Trophoblast cell (in vitro differentiated cells and primary cell): ENCODE measurements at regions not wholly inside any gene's neighbourhood (a gene's known extent, or its start where the extent isn't known, plus 50 kb on each side); places are given as distances from the start of the nearest gene placed in this dataset.
A peak's percentile ranks its signal among the peaks of the same experiment; 100 is the strongest.

Experiments used
- DNase-seq, 2 donors: peaks; one replicate each; pipeline ENCODE4 v3.0.0-alpha.2; 2016
- H2AFZ ChIP-seq: 2 replicates; pipeline ENCODE4 v1.6.1; 2013; ENCODE audit warnings: low read length, moderate library complexity, mild to moderate bottlenecking; ENCODE audit not compliant: insufficient read depth, poor library complexity
- H2AK5ac ChIP-seq: 2 replicates; pipeline ENCODE4 v1.6.1; 2013; ENCODE audit warnings: mild to moderate bottlenecking, low read length
- H2BK120ac ChIP-seq: 2 replicates; pipeline ENCODE4 v1.6.1; 2013; ENCODE audit warnings: low read length, mild to moderate bottlenecking, moderate library complexity; ENCODE audit not compliant: insufficient read depth, poor library complexity
- H2BK12ac ChIP-seq: 2 replicates; pipeline ENCODE4 v1.6.1; 2013; ENCODE audit warnings: mild to moderate bottlenecking, low read length, moderate library complexity
- H2BK5ac ChIP-seq: 2 replicates; pipeline ENCODE4 v1.6.1; 2013; ENCODE audit warnings: low read length, low read depth, moderate library complexity, mild to moderate bottlenecking; ENCODE audit not compliant: poor library complexity
- H3K14ac ChIP-seq: 2 replicates; pipeline ENCODE4 v1.6.1; 2013; ENCODE audit warnings: mild to moderate bottlenecking, low read length
- H3K18ac ChIP-seq: 2 replicates; pipeline ENCODE4 v1.6.1; 2013; ENCODE audit warnings: mild to moderate bottlenecking, low read length
- H3K23ac ChIP-seq: 2 replicates; pipeline ENCODE4 v1.6.1; 2013; ENCODE audit warnings: low read length
- H3K27ac ChIP-seq: 2 replicates; pipeline ENCODE4 v1.5.1; 2013; ENCODE audit warnings: low read depth, mild to moderate bottlenecking, inconsistent platforms, low read length, moderate library complexity
- H3K27me3 ChIP-seq: 2 replicates; pipeline ENCODE4 v1.6.1; 2013; ENCODE audit warnings: inconsistent platforms, mild to moderate bottlenecking, low read length, moderate library complexity; ENCODE audit not compliant: insufficient read depth
- H3K36me3 ChIP-seq, 2 experiments: 1 replicate in 1 of 2; 2 replicates in 1 of 2; pipeline ENCODE4 v1.6.1; 2013; ENCODE audit warnings: low read length in 2 of 2, mild to moderate bottlenecking in 2 of 2, moderate library complexity in 1 of 2; ENCODE audit not compliant: insufficient read depth in 2 of 2, control insufficient read depth in 1 of 2
- H3K4ac ChIP-seq: 2 replicates; pipeline ENCODE4 v1.6.1; 2013; ENCODE audit warnings: low read depth, mild to moderate bottlenecking, low read length, moderate library complexity
- H3K4me1 ChIP-seq, 2 experiments: 1 replicate in 1 of 2; 2 replicates in 1 of 2; pipeline ENCODE4 v1.6.1; 2013; ENCODE audit warnings: low read length in 2 of 2, mild to moderate bottlenecking in 2 of 2, moderate library complexity in 1 of 2; ENCODE audit not compliant: insufficient read depth in 2 of 2, control insufficient read depth in 1 of 2
- H3K4me2 ChIP-seq: 2 replicates; pipeline ENCODE4 v1.6.1; 2013; ENCODE audit warnings: inconsistent platforms, mild to moderate bottlenecking, low read length, moderate library complexity
- H3K4me3 ChIP-seq: 2 replicates; pipeline ENCODE4 v1.5.1; 2013; ENCODE audit warnings: mild to moderate bottlenecking, low read depth, low read length, inconsistent platforms
- H3K79me1 ChIP-seq: one replicate; pipeline ENCODE4 v1.6.1; 2013; ENCODE audit warnings: low read length
- H3K79me2 ChIP-seq: 2 replicates; pipeline ENCODE4 v1.6.1; 2013; ENCODE audit warnings: low read length, mild to moderate bottlenecking; ENCODE audit not compliant: control insufficient read depth, insufficient read depth, poor library complexity
- H3K9ac ChIP-seq: 2 replicates; pipeline ENCODE4 v1.6.1; 2013; ENCODE audit warnings: mild to moderate bottlenecking, low read length
- H3K9me3 ChIP-seq: 2 replicates; pipeline ENCODE4 v1.6.1; 2013; ENCODE audit warnings: low read depth, mild to moderate bottlenecking, control low read depth, inconsistent platforms, low read length; ENCODE audit not compliant: insufficient read depth
- H4K12ac ChIP-seq: 2 replicates; pipeline ENCODE4 v1.6.1; 2013; ENCODE audit warnings: low read depth, mild to moderate bottlenecking, low read length, moderate library complexity
- H4K8ac ChIP-seq: 2 replicates; pipeline ENCODE4 v1.6.1; 2013; ENCODE audit warnings: low read depth, mild to moderate bottlenecking, low read length, moderate library complexity
- H4K91ac ChIP-seq: one replicate; pipeline ENCODE4 v1.6.1; 2013; ENCODE audit warnings: low read depth, mild to moderate bottlenecking, low read length, moderate library complexity
- WGBS: extraction: QIAGEN DNeasy Blood & Tissue Kit; methylation state at CpG from one replicate; pipeline ENCODE4 v1.1.7; 2013; ENCODE audit warnings: missing lambda C conversion rate; ENCODE audit not compliant: insufficient read length, insufficient coverage; ENCODE audit errors: extremely low coverage; 5-methylcytosine and 5-hydroxymethylcytosine counted together

- Histone ChIP-seq H2BK120ac (no peak overlapping the region), H3K36me3 (no peaks in the 10 kb centered on the region), H4K12ac (no peak overlapping the region)
Observed at GRCh38 chr13:50358231-50359040, 343.2 kb downstream of the KCNRG start.

GRCh38 chr13:50359041-50359367 is 343.8 kb downstream of the KCNRG start:
- H2BK120ac ChIP-seq: no peak overlapping the region
- H3K4me2 ChIP-seq: no peak overlapping the region
- H3K4me3 ChIP-seq: no peak overlapping the region
- H4K91ac ChIP-seq: no peak overlapping the region
- H2BK5ac ChIP-seq: no peak overlapping the region
- no peaks in the 10 kb centered on the region for H3K36me3 ChIP-seq
- no peaks in the 10 kb centered on the region for H3K79me1 ChIP-seq
- no peak overlapping the region for H2AFZ ChIP-seq
- H2BK12ac ChIP-seq: no peak overlapping the region
- no peak overlapping the region for H3K4ac ChIP-seq
- no peaks in the 10 kb centered on the region for H3K27me3 ChIP-seq
- H3K18ac ChIP-seq: no peak overlapping the region
- no peak overlapping the region for H3K14ac ChIP-seq
- no peaks in the 10 kb centered on the region for H3K79me2 ChIP-seq
- H4K12ac ChIP-seq: no peak overlapping the region
- H3K27ac ChIP-seq: no peak overlapping the region
- H3K9ac ChIP-seq: no peak overlapping the region
- DNase-seq: no peak
- no peak overlapping the region for H4K8ac ChIP-seq
- no peak overlapping the region for H2AK5ac ChIP-seq
- WGBS: no CpG with 5 or more reads among the region's 3 CpGs
- peaks cover 3% of the 10 kb centered on the region in 2 experiments for H3K4me1 ChIP-seq
- no peaks in the 10 kb centered on the region for H3K9me3 ChIP-seq
- H3K23ac ChIP-seq: no peak overlapping the region

More at GRCh38 chr13:50358231-50359040, 343.2 kb downstream of the KCNRG start:
- H3K14ac ChIP-seq: no peak overlapping the region
- no peak overlapping the region for H4K91ac ChIP-seq
- H3K4ac ChIP-seq: no peak overlapping the region
- no peak overlapping the region for H2AK5ac ChIP-seq
- H2AFZ ChIP-seq: no peak overlapping the region
- WGBS: no CpG with 5 or more reads among the region's 1 CpG
- no peak overlapping the region for H3K4me3 ChIP-seq
- H2BK12ac ChIP-seq: peak overlapping the region; percentile 15
- H3K27ac ChIP-seq: no peak overlapping the region
- no peaks in the 10 kb centered on the region for H3K27me3 ChIP-seq
- no peaks in the 10 kb centered on the region for H3K9me3 ChIP-seq
- H3K18ac ChIP-seq: no peak overlapping the region
- H2BK5ac ChIP-seq: no peak overlapping the region
- no peak for DNase-seq
- H3K4me1 ChIP-seq: peaks cover 3 to 5% of the 10 kb centered on the region in 2 experiments
- no peak overlapping the region for H3K4me2 ChIP-seq
- no peak overlapping the region for H3K9ac ChIP-seq
- H3K79me1 ChIP-seq: no peaks in the 10 kb centered on the region
- H3K23ac ChIP-seq: no peak overlapping the region
- H3K79me2 ChIP-seq: no peaks in the 10 kb centered on the region
- H4K8ac ChIP-seq: no peak overlapping the region

GRCh38 chr13:50359779-50360178 is 344.5 kb downstream of the KCNRG start:
- Histone ChIP-seq H3K9me3 (no peaks in the 10 kb centered on the region), H3K4me2 (no peak overlapping the region), H4K8ac (no peak overlapping the region), H3K18ac (no peak overlapping the region), H4K91ac (no peak overlapping the region), H3K79me2 (no peaks in the 10 kb centered on the region), H3K9ac (no peak overlapping the region), H2AK5ac (no peak overlapping the region), H3K36me3 (no peaks in the 10 kb centered on the region), H3K4me1 (peaks cover 3% of the 10 kb centered on the region in 2 experiments), H3K79me1 (no peaks in the 10 kb centered on the region), H2AFZ (peak overlapping the region; percentile 39), H2BK5ac (no peak overlapping the region), H3K27me3 (no peaks in the 10 kb centered on the region), H3K27ac (no peak overlapping the region), H3K4ac (no peak overlapping the region), H3K23ac (no peak overlapping the region), H2BK120ac (no peak overlapping the region), H4K12ac (no peak overlapping the region), H3K4me3 (no peak overlapping the region), H2BK12ac (no peak overlapping the region), H3K14ac (no peak overlapping the region)
- DNase-seq: no peak
- WGBS: no CpG with 5 or more reads among the region's 8 CpGs

- DNase-seq: no peak
- H3K4me3 ChIP-seq: no peak overlapping the region
- no peak overlapping the region for H3K4me2 ChIP-seq
- H3K36me3 ChIP-seq: no peaks in the 10 kb centered on the region
- no peak overlapping the region for H3K18ac ChIP-seq
- no peaks in the 10 kb centered on the region for H3K79me1 ChIP-seq
- no peak overlapping the region for H4K91ac ChIP-seq
- no peak overlapping the region for H2AFZ ChIP-seq
- WGBS: no CpG with 5 or more reads among the region's 2 CpGs
- no peaks in the 10 kb centered on the region for H3K79me2 ChIP-seq
- H2AK5ac ChIP-seq: no peak overlapping the region
- no peak overlapping the region for H3K27ac ChIP-seq
- no peak overlapping the region for H3K14ac ChIP-seq
- H3K23ac ChIP-seq: no peak overlapping the region
- H2BK120ac ChIP-seq: no peak overlapping the region
- H2BK12ac ChIP-seq: no peak overlapping the region
- H3K9me3 ChIP-seq: no peaks in the 10 kb centered on the region
- H3K27me3 ChIP-seq: no peaks in the 10 kb centered on the region
- no peak overlapping the region for H4K12ac ChIP-seq
- no peak overlapping the region for H4K8ac ChIP-seq
- H2BK5ac ChIP-seq: no peak overlapping the region
- no peak overlapping the region for H3K4ac ChIP-seq
- H3K4me1 ChIP-seq: peaks cover 3% of the 10 kb centered on the region in 2 experiments
- no peak overlapping the region for H3K9ac ChIP-seq
Observed at GRCh38 chr13:50360637-50361036, 345.4 kb downstream of the KCNRG start.
